HCT116 (cell line): ENCODE measurements at regions not wholly inside any gene's neighbourhood (a gene's known extent, or its start where the extent isn't known, plus 50 kb on each side); places are given as distances from the start of the nearest gene placed in this dataset.

ENCODE experiments used
- ATAC-seq: fragments of 200-7000 bp; cut with Tn5 transposase; 2 replicates; pipeline ENCODE4 v1.9.1; 2020; ENCODE audit warnings: mild to moderate bottlenecking, moderate library complexity
- BruUV-seq: library from RNA; stranded (reverse); fragments of 400-500 nt; replicated peaks from 2 replicates; lab custom pipeline; 2021; lab: Mats Ljungman, UMichigan
- CTCF ChIA-PET: fragments of 300-600 bp; sonication (Branson Sonifier 250); formaldehyde crosslinking; loops from one replicate; lab custom pipeline; 2021; ENCODE audit warnings: antibody characterized with exemption; lab: Charles Lee
- POLR2A ChIA-PET: fragments of 300-600, 350-600 bp; sonication (Branson Sonifier 250); formaldehyde crosslinking; loops from one replicate; lab custom pipeline; 2021; ENCODE audit warnings: antibody characterized with exemption; lab: Charles Lee
- RAD21 ChIA-PET, 2 experiments: fragments of 300-600 bp; sonication (Branson Sonifier 250); formaldehyde crosslinking; loops; one replicate each; lab custom pipeline; 2023; ENCODE audit warnings: low total read pairs in 2 of 2; ENCODE audit not compliant: uncharacterized antibody in 2 of 2, unreplicated experiment in 2 of 2, low non-redundant PET in 1 of 2; lab: Charles Lee
- DNase-seq: peaks from one replicate; pipeline ENCODE4 v3.0.0-alpha.2; 2010; ENCODE audit warnings: low read depth, low spot score
- H2AFZ ChIP-seq: fragments of 200-600 bp; shearing (Covaris generic), sonication (generic); 2 replicates; pipeline ENCODE4 v1.6.1; 2017; ENCODE audit warnings: low read depth, mixed run types, mixed read lengths, antibody characterized with exemption, low read length; ENCODE audit not compliant: poor library complexity, severe bottlenecking
- H3K27ac ChIP-seq: 2 replicates; pipeline ENCODE4 v1.5.1; 2012; ENCODE audit warnings: low read depth, low read length
- H3K27me3 ChIP-seq: fragments of 200-600 bp; sonication (generic); 2 replicates; pipeline ENCODE4 v1.6.1; 2016; ENCODE audit warnings: mixed run types, low read length, mixed read lengths; ENCODE audit not compliant: insufficient read depth
- H3K36me3 ChIP-seq, 2 experiments: fragments of 200-500 bp in 1 of 2; fragments of 200-600 bp in 1 of 2; sonication (Bioruptor generic) in 1 of 2; sonication (generic) in 1 of 2; 2 replicates each; pipeline versions ENCODE4 v1.5.1 to v1.6.1; 2014 to 2016; ENCODE audit warnings: low read length in 2 of 2, inconsistent platforms in 1 of 2, mixed read lengths in 1 of 2, mixed run types in 1 of 2; ENCODE audit not compliant: insufficient read depth in 2 of 2, control insufficient read depth in 1 of 2
- H3K4me1 ChIP-seq, 2 experiments: fragments of 200-600 bp in 1 of 2; sonication (generic) in 1 of 2; 2 replicates each; pipeline versions ENCODE4 v1.5.1 to v1.6.1; 2012 to 2017; ENCODE audit warnings: low read length in 2 of 2, inconsistent platforms in 1 of 2, mild to moderate bottlenecking in 1 of 2, mixed read lengths in 1 of 2, mixed run types in 1 of 2, moderate library complexity in 1 of 2; ENCODE audit not compliant: insufficient read depth in 2 of 2, control insufficient read depth in 1 of 2
- H3K4me2 ChIP-seq: fragments of 200-600 bp; sonication (generic); 2 replicates; pipeline ENCODE4 v1.6.1; 2017; ENCODE audit warnings: mixed run types, low read length, mixed read lengths
- H3K4me3 ChIP-seq, 2 experiments: fragments of 200-600 bp in 1 of 2; sonication (generic) in 1 of 2; replicated peaks in 1 of 2; 2 replicates each; pipeline ENCODE4 v1.5.1; 2011 to 2016; ENCODE audit warnings: low read length in 2 of 2, control low read depth in 1 of 2, low read depth in 1 of 2, mild to moderate bottlenecking in 1 of 2, mixed read lengths in 1 of 2, mixed run types in 1 of 2
- H3K79me2 ChIP-seq: fragments of 200-600 bp; sonication (generic); 2 replicates; pipeline ENCODE4 v1.6.1; 2017; ENCODE audit warnings: mild to moderate bottlenecking, mixed run types, low read length, moderate library complexity, mixed read lengths; ENCODE audit not compliant: insufficient read depth
- H3K9ac ChIP-seq: fragments of 200-600 bp; sonication (generic); 2 replicates; pipeline ENCODE4 v1.6.1; 2016; ENCODE audit warnings: low read length, mixed read lengths
- H3K9me2 ChIP-seq: fragments of 200-600 bp; sonication (generic), shearing (Covaris generic); 2 replicates; pipeline ENCODE4 v1.6.1; 2017; ENCODE audit warnings: mixed run types, mild to moderate bottlenecking, moderate library complexity; ENCODE audit not compliant: insufficient read depth
- H3K9me3 ChIP-seq, 2 experiments: fragments of 200-500 bp in 1 of 2; fragments of 200-600 bp in 1 of 2; sonication (Bioruptor generic) in 1 of 2; sonication (generic) in 1 of 2; 2 replicates each; pipeline ENCODE4 v1.6.1; 2014 to 2017; ENCODE audit warnings: low read length in 2 of 2, mixed read lengths in 2 of 2, inconsistent platforms in 1 of 2, low read depth in 1 of 2, mild to moderate bottlenecking in 1 of 2, mixed run types in 1 of 2, moderate library complexity in 1 of 2; ENCODE audit not compliant: control insufficient read depth in 1 of 2, insufficient read depth in 1 of 2
- H4K20me1 ChIP-seq: fragments of 200-600 bp; sonication (generic), shearing (Covaris generic); 2 replicates; pipeline ENCODE4 v1.6.1; 2017; ENCODE audit warnings: mixed run types, mild to moderate bottlenecking, moderate library complexity; ENCODE audit not compliant: insufficient read depth
- CBX3 ChIP-seq: IDR thresholded peaks from 2 replicates; pipeline ENCODE4 v1.6.1; 2012; ENCODE audit warnings: low read depth
- CEBPB ChIP-seq: IDR thresholded peaks from 2 replicates; pipeline ENCODE4 v1.6.1; 2012; ENCODE audit warnings: low read depth
- EGR1 ChIP-seq: IDR thresholded peaks from 2 replicates; pipeline ENCODE4 v1.6.1; 2012; ENCODE audit warnings: low read depth
- ELF1 ChIP-seq: IDR thresholded peaks from 2 replicates; pipeline ENCODE4 v1.6.1; 2012; ENCODE audit warnings: low read depth, borderline replicate concordance
- EZH2 ChIP-seq: fragments of 200-600 bp; sonication (generic); IDR thresholded peaks from 2 replicates; pipeline ENCODE4 v1.6.1; 2017; ENCODE audit warnings: antibody characterized with exemption, mixed run types
- EZH2phosphoT487 ChIP-seq: fragments of 200-600 bp; IDR thresholded peaks from 2 replicates; pipeline ENCODE4 v1.6.1; 2018; ENCODE audit warnings: antibody characterized with exemption, borderline replicate concordance
- FOSL1 ChIP-seq: IDR thresholded peaks from 2 replicates; pipeline ENCODE4 v1.6.1; 2012; ENCODE audit warnings: low read depth
- JUND ChIP-seq: IDR thresholded peaks from 2 replicates; pipeline ENCODE4 v1.6.1; 2012
- POLR2A ChIP-seq: IDR thresholded peaks from 2 replicates; pipeline ENCODE4 v1.7.0; 2011; ENCODE audit warnings: borderline replicate concordance; ENCODE audit not compliant: insufficient read depth, insufficient read length; ENCODE audit errors: extremely low read depth
- RAD21 ChIP-seq: IDR thresholded peaks from 2 replicates; pipeline ENCODE4 v1.6.1; 2012; ENCODE audit warnings: low read depth, mild to moderate bottlenecking
- SRF ChIP-seq: IDR thresholded peaks from 2 replicates; pipeline ENCODE4 v1.6.1; 2012; ENCODE audit warnings: low read depth
- YY1 ChIP-seq: IDR thresholded peaks from 2 replicates; pipeline ENCODE4 v1.6.1; 2011; ENCODE audit warnings: low read length, low read depth, moderate library complexity, mild to moderate bottlenecking; ENCODE audit not compliant: insufficient replicate concordance; ENCODE audit errors: extremely low read depth
- ZFX ChIP-seq: fragments of 450-650 bp; IDR thresholded peaks from 2 replicates; pipeline ENCODE4 v1.6.1; 2017
- ZNF274 ChIP-seq: fragments of 200-500 bp; sonication (Bioruptor generic); IDR thresholded peaks from 2 replicates; pipeline ENCODE4 v1.6.1; 2014; ENCODE audit warnings: mild to moderate bottlenecking, low read depth, low read length, inconsistent platforms
- intact Hi-C: fragments of 100-400 bp; cut with micrococcal nuclease; formaldehyde crosslinking; loops from 2 replicates; pipeline ENCODE4 v1.10.0; 2022
- TF ChIP-seq, protein P1 (sequence below): IDR thresholded peaks from 2 replicates; pipeline ENCODE4 v1.6.1; 2012
- TF ChIP-seq, protein P2 (sequence below), 3 experiments: fragments of 200-600 bp in 1 of 3; sonication (generic) in 1 of 3; IDR thresholded peaks in 2 of 3; conservative IDR thresholded peaks in 1 of 3; 2 replicates each; pipeline ENCODE4 v1.5.1; 2012 to 2017; ENCODE audit warnings: low read depth in 2 of 3, low read length in 2 of 3, antibody characterized with exemption in 1 of 3, borderline replicate concordance in 1 of 3, control low read depth in 1 of 3, mild to moderate bottlenecking in 1 of 3, mixed read lengths in 1 of 3, mixed run types in 1 of 3, moderate library complexity in 1 of 3; ENCODE audit not compliant: insufficient read depth in 1 of 3
- TF ChIP-seq, protein P3 (sequence below): IDR thresholded peaks from 2 replicates; pipeline ENCODE4 v1.6.1; 2011; ENCODE audit warnings: mild to moderate bottlenecking, low read length, moderate library complexity; ENCODE audit not compliant: insufficient replicate concordance; ENCODE audit errors: extremely low read depth
- TF ChIP-seq, protein P4 (sequence below): IDR thresholded peaks from 2 replicates; pipeline ENCODE4 v1.6.1; 2012; ENCODE audit warnings: low read depth
- TF ChIP-seq, protein P5 (sequence below): IDR thresholded peaks from 2 replicates; pipeline ENCODE4 v1.6.1; 2012

DNA sequence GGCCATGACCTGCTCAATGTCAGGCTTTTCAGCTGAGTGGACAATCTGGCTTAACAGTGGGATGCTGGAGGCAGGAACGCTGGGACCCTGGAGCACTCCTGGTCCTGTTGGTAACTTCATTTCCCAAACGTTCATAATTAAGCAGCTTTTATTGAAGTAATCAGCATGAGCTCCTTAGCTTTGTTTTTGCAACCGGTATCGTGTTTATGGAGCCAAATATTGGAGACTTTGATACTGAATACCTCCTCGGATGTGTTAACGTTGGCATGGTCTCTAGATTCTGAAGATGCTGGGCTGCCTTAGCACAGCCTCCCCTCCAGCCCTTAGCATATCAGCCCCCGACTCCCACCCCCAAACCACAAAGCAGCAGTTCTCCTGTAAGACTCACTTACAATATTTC lies 60.7 kb downstream of the OSR1 start:
- Histone ChIP-seq H3K79me2 (no peaks in the 10 kb centered on the region), H3K9ac (no peak overlapping the region), H3K27ac (no peak overlapping the region), H2AFZ (no peak overlapping the region), H3K27me3 (no peaks in the 10 kb centered on the region; the same call in 1 of the 2 replicates), H3K9me2 (no peaks in the 10 kb centered on the region), H3K4me3 (no peak overlapping the region), H3K9me3 (no peaks in the 10 kb centered on the region), H4K20me1 (no peaks in the 10 kb centered on the region), H3K4me2 (no peak overlapping the region), H3K4me1 (no peaks in the 10 kb centered on the region), H3K36me3 (no peaks in the 10 kb centered on the region)
- POLR2A ChIA-PET = no interaction called here
- TF ChIP-seq EZH2 (no peak), POLR2A (no peak), YY1 (no peak), SRF (no peak), EZH2phosphoT487 (no peak), CBX3 (no peak), ZNF274 (no peak), ELF1 (no peak), JUND (no peak), ZFX (no peak), CEBPB (no peak), EGR1 (no peak), RAD21 (no peak), FOSL1 (no peak)
- TF ChIP-seq, protein P1, sequence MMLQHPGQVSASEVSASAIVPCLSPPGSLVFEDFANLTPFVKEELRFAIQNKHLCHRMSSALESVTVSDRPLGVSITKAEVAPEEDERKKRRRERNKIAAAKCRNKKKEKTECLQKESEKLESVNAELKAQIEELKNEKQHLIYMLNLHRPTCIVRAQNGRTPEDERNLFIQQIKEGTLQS = no peak
- TF ChIP-seq, protein P2, sequence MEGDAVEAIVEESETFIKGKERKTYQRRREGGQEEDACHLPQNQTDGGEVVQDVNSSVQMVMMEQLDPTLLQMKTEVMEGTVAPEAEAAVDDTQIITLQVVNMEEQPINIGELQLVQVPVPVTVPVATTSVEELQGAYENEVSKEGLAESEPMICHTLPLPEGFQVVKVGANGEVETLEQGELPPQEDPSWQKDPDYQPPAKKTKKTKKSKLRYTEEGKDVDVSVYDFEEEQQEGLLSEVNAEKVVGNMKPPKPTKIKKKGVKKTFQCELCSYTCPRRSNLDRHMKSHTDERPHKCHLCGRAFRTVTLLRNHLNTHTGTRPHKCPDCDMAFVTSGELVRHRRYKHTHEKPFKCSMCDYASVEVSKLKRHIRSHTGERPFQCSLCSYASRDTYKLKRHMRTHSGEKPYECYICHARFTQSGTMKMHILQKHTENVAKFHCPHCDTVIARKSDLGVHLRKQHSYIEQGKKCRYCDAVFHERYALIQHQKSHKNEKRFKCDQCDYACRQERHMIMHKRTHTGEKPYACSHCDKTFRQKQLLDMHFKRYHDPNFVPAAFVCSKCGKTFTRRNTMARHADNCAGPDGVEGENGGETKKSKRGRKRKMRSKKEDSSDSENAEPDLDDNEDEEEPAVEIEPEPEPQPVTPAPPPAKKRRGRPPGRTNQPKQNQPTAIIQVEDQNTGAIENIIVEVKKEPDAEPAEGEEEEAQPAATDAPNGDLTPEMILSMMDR (IDR thresholded peaks at IDR 0.05 in 2 of 3, conservative IDR thresholded peaks at IDR 0.05 in 1 of 3; ENCODE audit: borderline replicate concordance in 1 of 3, insufficient read depth in 1 of 3, low read depth in 2 of 3, low read length in 2 of 3) = no peak
- TF ChIP-seq, protein P3, sequence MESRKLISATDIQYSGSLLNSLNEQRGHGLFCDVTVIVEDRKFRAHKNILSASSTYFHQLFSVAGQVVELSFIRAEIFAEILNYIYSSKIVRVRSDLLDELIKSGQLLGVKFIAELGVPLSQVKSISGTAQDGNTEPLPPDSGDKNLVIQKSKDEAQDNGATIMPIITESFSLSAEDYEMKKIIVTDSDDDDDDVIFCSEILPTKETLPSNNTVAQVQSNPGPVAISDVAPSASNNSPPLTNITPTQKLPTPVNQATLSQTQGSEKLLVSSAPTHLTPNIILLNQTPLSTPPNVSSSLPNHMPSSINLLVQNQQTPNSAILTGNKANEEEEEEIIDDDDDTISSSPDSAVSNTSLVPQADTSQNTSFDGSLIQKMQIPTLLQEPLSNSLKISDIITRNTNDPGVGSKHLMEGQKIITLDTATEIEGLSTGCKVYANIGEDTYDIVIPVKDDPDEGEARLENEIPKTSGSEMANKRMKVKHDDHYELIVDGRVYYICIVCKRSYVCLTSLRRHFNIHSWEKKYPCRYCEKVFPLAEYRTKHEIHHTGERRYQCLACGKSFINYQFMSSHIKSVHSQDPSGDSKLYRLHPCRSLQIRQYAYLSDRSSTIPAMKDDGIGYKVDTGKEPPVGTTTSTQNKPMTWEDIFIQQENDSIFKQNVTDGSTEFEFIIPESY = no peak
- TF ChIP-seq, protein P4, sequence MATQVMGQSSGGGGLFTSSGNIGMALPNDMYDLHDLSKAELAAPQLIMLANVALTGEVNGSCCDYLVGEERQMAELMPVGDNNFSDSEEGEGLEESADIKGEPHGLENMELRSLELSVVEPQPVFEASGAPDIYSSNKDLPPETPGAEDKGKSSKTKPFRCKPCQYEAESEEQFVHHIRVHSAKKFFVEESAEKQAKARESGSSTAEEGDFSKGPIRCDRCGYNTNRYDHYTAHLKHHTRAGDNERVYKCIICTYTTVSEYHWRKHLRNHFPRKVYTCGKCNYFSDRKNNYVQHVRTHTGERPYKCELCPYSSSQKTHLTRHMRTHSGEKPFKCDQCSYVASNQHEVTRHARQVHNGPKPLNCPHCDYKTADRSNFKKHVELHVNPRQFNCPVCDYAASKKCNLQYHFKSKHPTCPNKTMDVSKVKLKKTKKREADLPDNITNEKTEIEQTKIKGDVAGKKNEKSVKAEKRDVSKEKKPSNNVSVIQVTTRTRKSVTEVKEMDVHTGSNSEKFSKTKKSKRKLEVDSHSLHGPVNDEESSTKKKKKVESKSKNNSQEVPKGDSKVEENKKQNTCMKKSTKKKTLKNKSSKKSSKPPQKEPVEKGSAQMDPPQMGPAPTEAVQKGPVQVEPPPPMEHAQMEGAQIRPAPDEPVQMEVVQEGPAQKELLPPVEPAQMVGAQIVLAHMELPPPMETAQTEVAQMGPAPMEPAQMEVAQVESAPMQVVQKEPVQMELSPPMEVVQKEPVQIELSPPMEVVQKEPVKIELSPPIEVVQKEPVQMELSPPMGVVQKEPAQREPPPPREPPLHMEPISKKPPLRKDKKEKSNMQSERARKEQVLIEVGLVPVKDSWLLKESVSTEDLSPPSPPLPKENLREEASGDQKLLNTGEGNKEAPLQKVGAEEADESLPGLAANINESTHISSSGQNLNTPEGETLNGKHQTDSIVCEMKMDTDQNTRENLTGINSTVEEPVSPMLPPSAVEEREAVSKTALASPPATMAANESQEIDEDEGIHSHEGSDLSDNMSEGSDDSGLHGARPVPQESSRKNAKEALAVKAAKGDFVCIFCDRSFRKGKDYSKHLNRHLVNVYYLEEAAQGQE = no peak
- TF ChIP-seq, protein P5, sequence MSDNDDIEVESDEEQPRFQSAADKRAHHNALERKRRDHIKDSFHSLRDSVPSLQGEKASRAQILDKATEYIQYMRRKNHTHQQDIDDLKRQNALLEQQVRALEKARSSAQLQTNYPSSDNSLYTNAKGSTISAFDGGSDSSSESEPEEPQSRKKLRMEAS = no peak
- no TSS peak for BruUV-seq
- RAD21 ChIA-PET = no interaction called here
- ATAC-seq (no peak), DNase-seq (no peak)
- intact Hi-C loops = no loop called here
- CTCF ChIA-PET = no interaction called here
